HG02981 (cell line): ENCODE measurements at regions not wholly inside any gene's neighbourhood (a gene's known extent, or its start where the extent isn't known, plus 50 kb on each side); places are given as distances from the start of the nearest gene placed in this dataset.

ENCODE experiments used
- ATAC-seq: cut with Tn5 transposase; IDR thresholded peaks from one replicate; pipeline ENCODE4 v1.9.1; 2021; ENCODE audit warnings: mild to moderate bottlenecking, moderate library complexity; ENCODE audit not compliant: unreplicated experiment

- ATAC-seq: no peak
Measured at GRCh38 chr6:14031516-14031915, 86.1 kb upstream of the CD83 start.

- ATAC-seq: no peak
Measured at GRCh38 chr6:14035071-14035847, 82.3 kb upstream of the CD83 start.

GRCh38 chr6:14035874-14036273 lies 81.7 kb upstream of the CD83 start:
- no peak for ATAC-seq

- ATAC-seq: no peak
Measured at GRCh38 chr6:14036911-14037310, 80.7 kb upstream of the CD83 start.

GRCh38 chr6:14037402-14038277 lies 79.9 kb upstream of the CD83 start:
- no peak for ATAC-seq

- no peak for ATAC-seq
Measured at GRCh38 chr6:14038467-14039437, 78.8 kb upstream of the CD83 start.

GRCh38 chr6:14040042-14040441 lies 77.5 kb upstream of the CD83 start:
- no peak for ATAC-seq

GRCh38 chr6:14046476-14047068 lies 71.0 kb upstream of the CD83 start:
- ATAC-seq: no peak

- no peak for ATAC-seq
Measured at GRCh38 chr6:14047151-14047740, 70.3 kb upstream of the CD83 start.

GRCh38 chr6:14048837-14049236 lies 68.7 kb upstream of the CD83 start:
- ATAC-seq: no peak

- ATAC-seq: no peak
Measured at GRCh38 chr6:14051355-14051754, 66.2 kb upstream of the CD83 start.

- no peak for ATAC-seq
Measured at GRCh38 chr6:14053811-14054210, 63.8 kb upstream of the CD83 start.

- ATAC-seq: no peak
Measured at GRCh38 chr6:14055541-14055940, 62.0 kb upstream of the CD83 start.

- no peak for ATAC-seq
Measured at GRCh38 chr6:14058029-14058695, 59.4 kb upstream of the CD83 start.

GRCh38 chr6:14058735-14059134 lies 58.8 kb upstream of the CD83 start:
- ATAC-seq: no peak

- ATAC-seq: no peak
Measured at GRCh38 chr6:14059791-14060436, 57.7 kb upstream of the CD83 start.

GRCh38 chr6:14060971-14061370 lies 56.6 kb upstream of the CD83 start:
- no peak for ATAC-seq

GRCh38 chr6:14061643-14062042 lies 55.9 kb upstream of the CD83 start:
- ATAC-seq: no peak

- no peak for ATAC-seq
Measured at GRCh38 chr6:14062345-14063029, 55.1 kb upstream of the CD83 start.
